Activated CD8-positive, alpha-beta memory T cell treated with anti-CD3 and anti-CD28 coated beads for 4 hours (primary cell): ENCODE measurements at regions not wholly inside any gene's neighbourhood (a gene's known extent, or its start where the extent isn't known, plus 50 kb on each side); places are given as distances from the start of the nearest gene placed in this dataset.
"Not testable (repeated sequence)": the region's sequence is repeated elsewhere in the genome, so short reads cannot be mapped to it uniquely, and the experiment has no call there.

Experiments used
- DNase-seq, 2 donors: peaks; one replicate each; pipeline ENCODE4 v3.0.0-alpha.2; 2020; ENCODE audit warnings: low read depth in 2 of 2

- DNase-seq, result no peak
Observed at GRCh38 chr7:65744406-65744805, 128.5 kb upstream of the VKORC1L1 start.

GRCh38 chr7:65746398-65746669, 126.5 kb upstream of the VKORC1L1 start:
- DNase-seq, result no peak

- no peak for DNase-seq
Observed at GRCh38 chr7:65749039-65749438, 123.8 kb upstream of the VKORC1L1 start.

GRCh38 chr7:65749518-65749917, 123.4 kb upstream of the VKORC1L1 start:
- no peak for DNase-seq

- peak; percentile 63 to 68 for DNase-seq
Observed at GRCh38 chr7:65750511-65751344, 122.1 kb upstream of the VKORC1L1 start.

GRCh38 chr7:65754070-65754469, 118.8 kb upstream of the VKORC1L1 start:
- not testable (repeated sequence) for DNase-seq

GRCh38 chr7:65758991-65759390, 113.9 kb upstream of the VKORC1L1 start:
- DNase-seq, result not testable (repeated sequence)

- DNase-seq, result not testable (repeated sequence)
Observed at GRCh38 chr7:65762712-65763111, 110.2 kb upstream of the VKORC1L1 start.

GRCh38 chr7:65763114-65763513, 109.8 kb upstream of the VKORC1L1 start:
- not testable (repeated sequence) for DNase-seq

- peak; percentile 90 to 91 for DNase-seq
Observed at GRCh38 chr7:65770473-65771225, 102.2 kb upstream of the VKORC1L1 start.

GRCh38 chr7:65771226-65771569, 101.7 kb upstream of the VKORC1L1 start:
- DNase-seq, result not testable (repeated sequence)

- DNase-seq, result not testable (repeated sequence)
Observed at GRCh38 chr7:65776677-65777076, 96.2 kb upstream of the VKORC1L1 start.

GRCh38 chr7:65789943-65790342, 82.9 kb upstream of the VKORC1L1 start:
- not testable (repeated sequence) for DNase-seq

GRCh38 chr7:65791788-65792187, 81.1 kb upstream of the VKORC1L1 start:
- DNase-seq, result not testable (repeated sequence)

- not testable (repeated sequence) for DNase-seq
Observed at GRCh38 chr7:65792726-65793125, 80.1 kb upstream of the VKORC1L1 start.

GRCh38 chr7:65794671-65795391, 78.0 kb upstream of the VKORC1L1 start:
- DNase-seq, result not testable (repeated sequence)

- DNase-seq, result not testable (repeated sequence)
Observed at GRCh38 chr7:65795392-65795716, 77.5 kb upstream of the VKORC1L1 start.

- no peak for DNase-seq
Observed at GRCh38 chr7:65796205-65796604, 76.7 kb upstream of the VKORC1L1 start.

- DNase-seq, result not testable (repeated sequence)
Observed at GRCh38 chr7:65797086-65797485, 75.8 kb upstream of the VKORC1L1 start.

GRCh38 chr7:65797566-65797965, 75.3 kb upstream of the VKORC1L1 start:
- DNase-seq, result not testable (repeated sequence)

GRCh38 chr7:65798111-65799075, 74.5 kb upstream of the VKORC1L1 start:
- no peak for DNase-seq
